Adrenal gland (tissue), 9 donors: ENCODE measurements at regions not wholly inside any gene's neighbourhood (a gene's known extent, or its start where the extent isn't known, plus 50 kb on each side); places are given as distances from the start of the nearest gene placed in this dataset.

Experiments
- DNase-seq, 7 donors: peaks; one replicate each; pipeline ENCODE4 v3.0.0-alpha.2; 2019 to 2020
- H3K27ac ChIP-seq, 5 donors: fragments of 200-600 bp; sonication (generic) in 4 of 5; 1 replicate in 3 of 5; 2 replicates in 2 of 5; pipeline versions ENCODE4 v1.5.1 to v1.8.0; 2016 to 2020; ENCODE audit warnings: mild to moderate bottlenecking in 1 of 5
- H3K27me3 ChIP-seq: fragments of 200-600 bp; 2 replicates; pipeline ENCODE4 v1.8.0; 2021
- H3K36me3 ChIP-seq, 2 donors: fragments of 200-600 bp; replicated peaks in 1 of 2; 1 replicate in 1 of 2; 2 replicates in 1 of 2; pipeline versions ENCODE4 v1.5.1 to v1.8.0; 2018 to 2022
- H3K4me1 ChIP-seq, 2 donors: fragments of 200-600 bp; replicated peaks in 1 of 2; 1 replicate in 1 of 2; 2 replicates in 1 of 2; pipeline versions ENCODE4 v1.5.1 to v1.8.0; 2018 to 2021
- H3K4me3 ChIP-seq, 4 donors: fragments of 200-600 bp; sonication (generic) in 3 of 4; one replicate each; pipeline ENCODE4 v1.5.1; 2016 to 2018
- H3K9me3 ChIP-seq, 3 donors: fragments of 200-600 bp; sonication (generic) in 1 of 3; replicated peaks in 1 of 3; 1 replicate in 2 of 3; 2 replicates in 1 of 3; pipeline versions ENCODE4 v1.5.1 to v1.8.0; 2016 to 2021
- POLR2A ChIP-seq, 2 donors: fragments of 450-650 bp; IDR thresholded peaks; one replicate each; pipeline ENCODE4 v1.6.1; 2017; ENCODE audit warnings: antibody characterized with exemption in 2 of 2, mild to moderate bottlenecking in 2 of 2, moderate library complexity in 1 of 2
- WGBS, 4 donors: extraction: QIAGEN DNeasy Blood & Tissue Kit in 2 of 4; methylation state at CpG; one replicate each; pipeline versions ENCODE4 v1.1.5 to v1.1.7; 2013 to 2017; 5-methylcytosine and 5-hydroxymethylcytosine counted together
- intact Hi-C, 2 donors: fragments of 100-400 bp; cut with DNase I; formaldehyde crosslinking; loops; one replicate each; pipeline versions ENCODE4 v1.14.1 to v1.15.0; 2022 to 2023
- TF ChIP-seq, protein P1 (sequence below), 6 experiments: fragments of 450-650 bp in 4 of 6; fragments of 200-600 bp in 2 of 6; sonication (generic) in 1 of 6; IDR thresholded peaks; 1 replicate in 5 of 6; 2 replicates in 1 of 6; pipeline versions ENCODE4 v1.5.1 to v1.8.0; 2016 to 2021; ENCODE audit warnings: antibody characterized with exemption in 6 of 6, mild to moderate bottlenecking in 2 of 6, moderate library complexity in 1 of 6
- donor health status: healthy with polysubstance abuse.
- donor health status: Bipolar disorder and iron deficiency.
- donor health status: DM: yes; HTN: yes; CAD: no.
- donor health status: DM: no; HTN: no; CAD: no.
- donor health status: DM: no; HTN: no; CAD: no.

DNA sequence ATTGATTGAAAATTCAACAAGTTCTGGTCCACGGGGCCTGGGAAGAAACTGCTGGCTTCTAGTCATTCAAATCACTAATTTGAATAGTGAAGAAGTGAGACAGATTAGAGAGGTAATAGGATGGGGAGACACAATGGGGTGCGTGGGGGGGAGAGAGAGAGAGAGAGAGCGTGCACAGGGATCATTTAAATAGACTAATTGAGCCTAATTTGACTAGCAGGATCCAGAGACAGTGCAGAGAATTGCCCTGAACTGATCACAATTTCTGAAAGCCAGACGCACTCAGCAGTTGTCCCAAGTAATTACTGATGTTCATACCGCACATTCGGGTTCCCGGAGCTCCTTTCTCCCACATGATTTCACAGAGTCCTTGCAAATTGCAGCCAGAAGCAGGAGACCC is 50.3 kb upstream of the C5orf58 start:
- H3K27ac ChIP-seq, result no peak overlapping the region
- WGBS, 4 donors, result 82 to 92% (median 85%) methylated on average over 7 of the region's 7 CpGs
- no peaks in the 10 kb centered on the region for H3K4me1 ChIP-seq
- no peaks in the 10 kb centered on the region for H3K36me3 ChIP-seq
- TF ChIP-seq, protein P1, sequence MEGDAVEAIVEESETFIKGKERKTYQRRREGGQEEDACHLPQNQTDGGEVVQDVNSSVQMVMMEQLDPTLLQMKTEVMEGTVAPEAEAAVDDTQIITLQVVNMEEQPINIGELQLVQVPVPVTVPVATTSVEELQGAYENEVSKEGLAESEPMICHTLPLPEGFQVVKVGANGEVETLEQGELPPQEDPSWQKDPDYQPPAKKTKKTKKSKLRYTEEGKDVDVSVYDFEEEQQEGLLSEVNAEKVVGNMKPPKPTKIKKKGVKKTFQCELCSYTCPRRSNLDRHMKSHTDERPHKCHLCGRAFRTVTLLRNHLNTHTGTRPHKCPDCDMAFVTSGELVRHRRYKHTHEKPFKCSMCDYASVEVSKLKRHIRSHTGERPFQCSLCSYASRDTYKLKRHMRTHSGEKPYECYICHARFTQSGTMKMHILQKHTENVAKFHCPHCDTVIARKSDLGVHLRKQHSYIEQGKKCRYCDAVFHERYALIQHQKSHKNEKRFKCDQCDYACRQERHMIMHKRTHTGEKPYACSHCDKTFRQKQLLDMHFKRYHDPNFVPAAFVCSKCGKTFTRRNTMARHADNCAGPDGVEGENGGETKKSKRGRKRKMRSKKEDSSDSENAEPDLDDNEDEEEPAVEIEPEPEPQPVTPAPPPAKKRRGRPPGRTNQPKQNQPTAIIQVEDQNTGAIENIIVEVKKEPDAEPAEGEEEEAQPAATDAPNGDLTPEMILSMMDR (IDR thresholded peaks at IDR 0.05), result no peak
- TF ChIP-seq POLR2A (IDR thresholded peaks at IDR 0.05), result no peak
- H3K4me3 ChIP-seq, result no peak overlapping the region
- H3K9me3 ChIP-seq, result no peaks in the 10 kb centered on the region
- intact Hi-C loops, result no loop called here
- no peak for DNase-seq
- H3K27me3 ChIP-seq, result no peaks in the 10 kb centered on the region
